ENCODE measurements at regions not wholly inside any gene's neighbourhood (a gene's known extent, or its start where the extent isn't known, plus 50 kb on each side); places are given as distances from the start of the nearest gene placed in this dataset.
"Not testable (repeated sequence)": the region's sequence is repeated elsewhere in the genome, so short reads cannot be mapped to it uniquely, and the experiment has no call there.

DNA sequence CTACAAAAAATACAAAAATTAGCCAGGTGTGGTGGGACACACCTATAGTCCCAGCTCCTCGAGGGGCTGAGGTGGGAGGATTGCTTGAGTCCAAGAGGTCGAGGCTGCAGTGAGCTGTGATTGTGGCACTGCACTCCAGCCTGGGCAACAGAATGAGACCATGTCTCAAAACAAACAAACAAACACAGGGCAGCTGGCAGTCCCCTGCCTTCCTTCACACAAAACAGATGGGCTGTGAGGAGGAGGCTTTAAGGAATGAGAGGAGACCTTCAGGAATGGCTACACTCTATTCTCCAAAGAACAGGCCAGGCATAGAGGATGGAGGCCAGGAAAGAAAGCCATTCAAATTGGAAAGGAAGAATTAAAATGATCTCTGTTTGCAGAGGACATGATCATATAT, 65.6 kb upstream of the MAML3 start:
- Histone ChIP-seq H3K4me3 (ENCODE audit: control insufficient read depth in 1 of 7, extremely low read depth in 1 of 7, insufficient read depth in 4 of 7, low read depth in 2 of 7, low read length in 6 of 7) (no peak overlapping the region), H3K4me1 (ENCODE audit: control extremely low read depth in 1 of 4, control insufficient read depth in 4 of 4, insufficient read depth in 4 of 4, low read length in 3 of 4) (peaks cover 0 to 10% (median 1%) of the 10 kb centered on the region in 4 experiments), H3K9me3 (ENCODE audit: control extremely low read depth in 1 of 5, control insufficient read depth in 4 of 5, insufficient read depth in 2 of 5, low read depth in 1 of 5, low read length in 4 of 5) (no peaks in the 10 kb centered on the region), H3K27ac (ENCODE audit: insufficient read depth in 1 of 2, low read depth in 1 of 2, low read length in 2 of 2, poor library complexity in 1 of 2, severe bottlenecking in 2 of 2) (no peak overlapping the region), H3K36me3 (ENCODE audit: control insufficient read depth in 4 of 4, insufficient read depth in 4 of 4, low read length in 3 of 4) (no peaks in the 10 kb centered on the region), H3K27me3 (replicated peaks in 2 of 5; ENCODE audit: control insufficient read depth in 4 of 5, insufficient read depth in 5 of 5, low read length in 4 of 5) (no peaks in the 10 kb centered on the region)
- ChIA-PET POLR2A (interaction anchor here (0.6 kb wide), 2 partner anchors 26 to 621 kb away, joined by 3 to 6 read pairs; no protein-coding TSS in a partner anchor), CTCF (no interaction called here)
- no peak for DNase-seq
- WGBS (ENCODE audit: insufficient coverage), result 71% methylated on average over 1 of the region's 2 CpGs

DNA sequence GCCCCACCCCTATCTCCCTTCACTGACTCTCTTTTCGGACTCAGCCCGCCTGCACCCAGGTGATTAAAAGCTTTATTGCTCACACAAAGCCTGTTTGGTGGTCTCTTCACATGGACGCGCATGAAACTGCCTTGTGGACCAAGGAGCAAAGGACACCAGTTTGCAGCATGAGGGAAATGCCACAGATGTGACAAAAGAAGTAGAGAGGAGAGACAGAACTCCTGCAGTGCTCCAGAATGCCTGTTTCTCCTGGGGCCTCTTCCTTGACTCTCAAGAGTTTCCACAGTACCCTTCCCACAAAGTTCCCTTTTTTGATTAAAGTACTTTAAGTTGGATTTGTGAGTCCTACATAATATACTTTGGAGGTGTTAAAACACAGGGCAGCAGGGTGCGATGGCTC, 65.1 kb upstream of the MAML3 start:
- H3K27me3 ChIP-seq (replicated peaks in 2 of 5; ENCODE audit: control insufficient read depth in 4 of 5, insufficient read depth in 5 of 5, low read length in 4 of 5); CTCF ChIA-PET; H3K27ac ChIP-seq (ENCODE audit: insufficient read depth in 1 of 2, low read depth in 1 of 2, low read length in 2 of 2, poor library complexity in 1 of 2, severe bottlenecking in 2 of 2); DNase-seq; POLR2A ChIA-PET; H3K36me3 ChIP-seq (ENCODE audit: control insufficient read depth in 4 of 4, insufficient read depth in 4 of 4, low read length in 3 of 4); H3K4me1 ChIP-seq (ENCODE audit: control extremely low read depth in 1 of 4, control insufficient read depth in 4 of 4, insufficient read depth in 4 of 4, low read length in 3 of 4); H3K9me3 ChIP-seq (ENCODE audit: control extremely low read depth in 1 of 5, control insufficient read depth in 4 of 5, insufficient read depth in 2 of 5, low read depth in 1 of 5, low read length in 4 of 5); H3K4me3 ChIP-seq (ENCODE audit: control insufficient read depth in 1 of 7, extremely low read depth in 1 of 7, insufficient read depth in 4 of 7, low read depth in 2 of 7, low read length in 6 of 7): not testable (repeated sequence)
- 95% methylated on average over 2 of the region's 5 CpGs for WGBS (ENCODE audit: insufficient coverage)

DNA sequence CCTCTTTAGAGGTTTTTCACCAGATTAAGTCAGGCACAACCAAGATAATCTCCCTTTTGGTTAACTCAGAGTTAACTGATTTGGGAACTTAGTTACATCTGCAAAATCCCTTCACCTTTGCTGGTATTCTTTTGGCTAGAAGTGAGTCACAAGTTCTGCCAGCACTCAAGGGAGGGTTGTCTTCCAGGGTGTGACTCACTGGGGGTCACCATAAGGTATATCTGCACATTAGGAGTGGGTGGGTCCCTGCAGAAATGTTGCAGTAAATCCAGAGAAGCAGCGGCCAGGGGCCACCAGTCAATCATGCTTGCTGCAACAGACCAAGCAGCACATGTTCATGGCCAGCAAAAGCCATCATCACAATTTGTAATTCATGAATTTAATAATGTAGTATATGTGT, 59.8 kb upstream of the MAML3 start:
- CTCF ChIA-PET, result no interaction called here
- WGBS (ENCODE audit: insufficient coverage), result no CpG with 5 or more reads among the region's 1 CpG
- no peaks in the 10 kb centered on the region for H3K36me3 ChIP-seq (ENCODE audit: control insufficient read depth in 4 of 4, insufficient read depth in 4 of 4, low read length in 3 of 4)
- POLR2A ChIA-PET, result no interaction called here
- no peaks in the 10 kb centered on the region for H3K27me3 ChIP-seq (replicated peaks in 2 of 5; ENCODE audit: control insufficient read depth in 4 of 5, insufficient read depth in 5 of 5, low read length in 4 of 5)
- no peaks in the 10 kb centered on the region for H3K9me3 ChIP-seq (ENCODE audit: control extremely low read depth in 1 of 5, control insufficient read depth in 4 of 5, insufficient read depth in 2 of 5, low read depth in 1 of 5, low read length in 4 of 5)
- H3K4me1 ChIP-seq (ENCODE audit: control extremely low read depth in 1 of 4, control insufficient read depth in 4 of 4, insufficient read depth in 4 of 4, low read length in 3 of 4), result peaks cover 0 to 3% (median 0%) of the 10 kb centered on the region in 4 experiments
- no peak overlapping the region for H3K27ac ChIP-seq (ENCODE audit: insufficient read depth in 1 of 2, low read depth in 1 of 2, low read length in 2 of 2, poor library complexity in 1 of 2, severe bottlenecking in 2 of 2)
- peak in 1 of 3 donors; percentile 17 for DNase-seq
- no peak overlapping the region for H3K4me3 ChIP-seq (ENCODE audit: control insufficient read depth in 1 of 7, extremely low read depth in 1 of 7, insufficient read depth in 4 of 7, low read depth in 2 of 7, low read length in 6 of 7)

DNA sequence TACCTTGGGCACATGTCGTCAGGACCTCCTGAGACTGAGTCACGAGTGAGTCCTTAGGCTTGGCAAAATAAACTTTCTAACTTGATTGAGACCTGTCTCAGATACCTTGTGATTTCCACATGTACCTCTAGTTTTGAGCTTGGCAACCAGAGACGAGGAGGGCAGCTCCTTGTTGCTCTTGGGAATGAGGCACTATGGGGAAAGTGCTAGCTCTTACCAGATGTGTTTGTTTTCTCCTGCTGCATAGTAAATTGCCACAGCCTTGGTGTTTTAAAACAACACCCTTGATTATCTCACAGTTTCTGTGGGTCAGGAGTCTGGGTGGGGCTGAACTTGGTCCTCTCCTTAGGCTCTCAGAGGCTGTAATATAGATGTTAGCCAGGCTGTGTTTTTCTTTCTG, 59.1 kb upstream of the MAML3 start:
- WGBS (ENCODE audit: insufficient coverage), result 100% methylated on average over 3 of the region's 3 CpGs

DNA sequence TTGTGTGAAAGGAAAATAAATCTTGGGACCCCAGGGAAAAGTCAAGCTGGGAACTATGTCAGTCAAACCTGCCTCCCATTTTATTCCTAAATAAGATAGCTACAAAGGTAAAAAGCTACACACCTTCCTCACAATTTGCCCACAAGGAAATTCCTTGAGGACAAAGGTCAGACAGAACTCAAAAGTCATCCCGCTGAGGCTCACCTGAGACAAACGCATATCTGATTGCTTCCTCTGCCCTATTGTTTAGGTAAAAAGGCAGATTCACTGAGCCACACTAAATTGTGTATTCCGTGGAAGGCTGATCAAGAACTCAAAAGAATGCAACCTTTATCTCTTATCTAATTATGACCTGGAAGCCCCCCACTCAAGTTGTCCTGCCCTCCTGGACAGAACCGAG, 58.7 kb upstream of the MAML3 start:
- CTCF ChIA-PET, result interaction anchor here (1.1 to 1.8 kb wide), 3 partner anchors 10 to 19 kb away, joined by 3 to 5 read pairs (median 4); no protein-coding TSS in a partner anchor
- 100% methylated on average over 4 of the region's 4 CpGs for WGBS (ENCODE audit: insufficient coverage)

More for the DNA sequence above, 59.1 kb upstream of the MAML3 start:
- DNase-seq, result no peak
- Histone ChIP-seq H3K4me3 (ENCODE audit: control insufficient read depth in 1 of 7, extremely low read depth in 1 of 7, insufficient read depth in 4 of 7, low read depth in 2 of 7, low read length in 6 of 7) (no peak overlapping the region), H3K9me3 (ENCODE audit: control extremely low read depth in 1 of 5, control insufficient read depth in 4 of 5, insufficient read depth in 2 of 5, low read depth in 1 of 5, low read length in 4 of 5) (no peaks in the 10 kb centered on the region), H3K27ac (ENCODE audit: insufficient read depth in 1 of 2, low read depth in 1 of 2, low read length in 2 of 2, poor library complexity in 1 of 2, severe bottlenecking in 2 of 2) (no peak overlapping the region), H3K36me3 (ENCODE audit: control insufficient read depth in 4 of 4, insufficient read depth in 4 of 4, low read length in 3 of 4) (no peaks in the 10 kb centered on the region), H3K4me1 (ENCODE audit: control extremely low read depth in 1 of 4, control insufficient read depth in 4 of 4, insufficient read depth in 4 of 4, low read length in 3 of 4) (peaks cover 0 to 3% (median 0%) of the 10 kb centered on the region in 4 experiments), H3K27me3 (replicated peaks in 2 of 5; ENCODE audit: control insufficient read depth in 4 of 5, insufficient read depth in 5 of 5, low read length in 4 of 5) (no peaks in the 10 kb centered on the region)
- CTCF ChIA-PET, result interaction anchor here (1.1 kb wide), 1 partner anchor 9 kb away, joined by 3 read pairs; no protein-coding TSS in a partner anchor
- POLR2A ChIA-PET, result no interaction called here

DNA sequence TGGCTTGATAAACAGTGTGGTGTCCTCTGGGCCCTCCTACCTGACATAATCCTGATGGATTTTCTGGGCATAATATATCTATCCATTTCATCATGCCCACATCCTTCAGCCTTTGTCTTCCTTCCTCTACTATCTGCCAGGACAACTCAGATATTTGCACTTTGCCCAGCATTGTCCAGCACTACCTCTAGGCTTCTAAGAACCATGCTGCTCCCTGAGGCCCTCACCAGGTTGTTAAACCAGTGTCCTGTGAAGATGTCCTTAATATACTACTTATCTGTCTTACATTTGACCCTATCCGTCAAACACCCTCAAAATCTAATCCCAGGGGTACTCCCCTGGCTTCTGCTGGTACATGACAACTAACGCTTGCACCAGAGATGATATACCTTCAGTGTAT, 58.2 kb upstream of the MAML3 start:
- H3K27ac ChIP-seq (ENCODE audit: insufficient read depth in 1 of 2, low read depth in 1 of 2, low read length in 2 of 2, poor library complexity in 1 of 2, severe bottlenecking in 2 of 2), result no peak overlapping the region
- no peaks in the 10 kb centered on the region for H3K27me3 ChIP-seq (replicated peaks in 2 of 5; ENCODE audit: control insufficient read depth in 4 of 5, insufficient read depth in 5 of 5, low read length in 4 of 5)
- H3K9me3 ChIP-seq (ENCODE audit: control extremely low read depth in 1 of 5, control insufficient read depth in 4 of 5, insufficient read depth in 2 of 5, low read depth in 1 of 5, low read length in 4 of 5), result no peaks in the 10 kb centered on the region
- no peak for DNase-seq
- H3K4me1 ChIP-seq (ENCODE audit: control extremely low read depth in 1 of 4, control insufficient read depth in 4 of 4, insufficient read depth in 4 of 4, low read length in 3 of 4), result peaks cover 0 to 3% (median 0%) of the 10 kb centered on the region in 4 experiments
- POLR2A ChIA-PET, result no interaction called here
- H3K36me3 ChIP-seq (ENCODE audit: control insufficient read depth in 4 of 4, insufficient read depth in 4 of 4, low read length in 3 of 4), result no peaks in the 10 kb centered on the region
- no CpG with 5 or more reads among the region's 2 CpGs for WGBS (ENCODE audit: insufficient coverage)
- H3K4me3 ChIP-seq (ENCODE audit: control insufficient read depth in 1 of 7, extremely low read depth in 1 of 7, insufficient read depth in 4 of 7, low read depth in 2 of 7, low read length in 6 of 7), result no peak overlapping the region
- CTCF ChIA-PET, result interaction anchor here (1.1 to 1.8 kb wide), 4 partner anchors 10 to 49 kb away, joined by 3 to 5 read pairs (median 4); no protein-coding TSS in a partner anchor

More for the DNA sequence above, 58.7 kb upstream of the MAML3 start:
- no peak for DNase-seq
- Histone ChIP-seq H3K27me3 (replicated peaks in 2 of 5; ENCODE audit: control insufficient read depth in 4 of 5, insufficient read depth in 5 of 5, low read length in 4 of 5) (no peaks in the 10 kb centered on the region), H3K9me3 (ENCODE audit: control extremely low read depth in 1 of 5, control insufficient read depth in 4 of 5, insufficient read depth in 2 of 5, low read depth in 1 of 5, low read length in 4 of 5) (no peaks in the 10 kb centered on the region), H3K36me3 (ENCODE audit: control insufficient read depth in 4 of 4, insufficient read depth in 4 of 4, low read length in 3 of 4) (no peaks in the 10 kb centered on the region), H3K4me1 (ENCODE audit: control extremely low read depth in 1 of 4, control insufficient read depth in 4 of 4, insufficient read depth in 4 of 4, low read length in 3 of 4) (peaks cover 0 to 3% (median 0%) of the 10 kb centered on the region in 4 experiments), H3K27ac (ENCODE audit: insufficient read depth in 1 of 2, low read depth in 1 of 2, low read length in 2 of 2, poor library complexity in 1 of 2, severe bottlenecking in 2 of 2) (no peak overlapping the region), H3K4me3 (ENCODE audit: control insufficient read depth in 1 of 7, extremely low read depth in 1 of 7, insufficient read depth in 4 of 7, low read depth in 2 of 7, low read length in 6 of 7) (no peak overlapping the region)
- POLR2A ChIA-PET, result no interaction called here

DNA sequence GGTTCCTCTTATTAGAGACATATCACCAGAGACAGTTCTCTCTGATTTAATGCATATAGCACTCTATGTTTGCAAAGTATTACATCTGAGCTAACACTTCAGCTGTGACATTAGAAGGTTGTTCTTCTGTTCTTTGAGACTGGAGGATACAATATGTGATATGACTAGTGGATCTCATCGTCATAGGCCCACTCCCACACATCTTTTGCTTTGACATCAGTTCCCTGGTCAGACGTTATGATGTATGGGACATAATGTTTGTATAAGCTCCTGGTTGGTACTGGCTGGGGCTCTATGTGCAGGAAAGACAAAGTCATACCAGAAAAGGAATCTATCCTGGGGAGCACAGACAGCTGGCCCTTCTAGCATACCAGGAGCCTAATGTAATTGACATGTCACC, 57.7 kb upstream of the MAML3 start:
- Histone ChIP-seq H3K9me3 (ENCODE audit: control extremely low read depth in 1 of 5, control insufficient read depth in 4 of 5, insufficient read depth in 2 of 5, low read depth in 1 of 5, low read length in 4 of 5) (no peaks in the 10 kb centered on the region), H3K4me1 (ENCODE audit: control extremely low read depth in 1 of 4, control insufficient read depth in 4 of 4, insufficient read depth in 4 of 4, low read length in 3 of 4) (peaks cover 0 to under 1% (median 0%) of the 10 kb centered on the region in 4 experiments), H3K27ac (ENCODE audit: insufficient read depth in 1 of 2, low read depth in 1 of 2, low read length in 2 of 2, poor library complexity in 1 of 2, severe bottlenecking in 2 of 2) (no peak overlapping the region), H3K36me3 (ENCODE audit: control insufficient read depth in 4 of 4, insufficient read depth in 4 of 4, low read length in 3 of 4) (no peaks in the 10 kb centered on the region), H3K4me3 (ENCODE audit: control insufficient read depth in 1 of 7, extremely low read depth in 1 of 7, insufficient read depth in 4 of 7, low read depth in 2 of 7, low read length in 6 of 7) (no peak overlapping the region), H3K27me3 (replicated peaks in 2 of 5; ENCODE audit: control insufficient read depth in 4 of 5, insufficient read depth in 5 of 5, low read length in 4 of 5) (no peaks in the 10 kb centered on the region)
- no peak for DNase-seq
- POLR2A ChIA-PET, result no interaction called here
- CTCF ChIA-PET, result interaction anchor here (1.5 to 1.8 kb wide), 3 partner anchors 11 to 49 kb away, joined by 4 to 5 read pairs (median 5); no protein-coding TSS in a partner anchor
- no CpG with 5 or more reads among the region's 2 CpGs for WGBS (ENCODE audit: insufficient coverage)

Measured in common myeloid progenitor, CD34-positive (primary cell).